Lung (tissue), 11 donors: ENCODE measurements at regions not wholly inside any gene's neighbourhood (a gene's known extent, or its start where the extent isn't known, plus 50 kb on each side); places are given as distances from the start of the nearest gene placed in this dataset.

Source experiments
- ATAC-seq: fragments of 200-7000 bp; cut with Tn5 transposase; one replicate; pipeline ENCODE4 v1.9.1; 2020; ENCODE audit warnings: moderate number of reproducible peaks; ENCODE audit not compliant: insufficient read depth, low FRiP score
- DNase-seq, 3 donors: peaks; one replicate each; pipeline ENCODE4 v3.0.0-alpha.2; 2013 to 2017
- H3K27ac ChIP-seq, 2 donors: one replicate each; pipeline ENCODE4 v1.5.1; 2013; ENCODE audit warnings: mild to moderate bottlenecking in 2 of 2, moderate library complexity in 2 of 2, control low read depth in 1 of 2, inconsistent platforms in 1 of 2, low read depth in 1 of 2, low read length in 1 of 2
- H3K27me3 ChIP-seq, 3 donors: one replicate each; pipeline ENCODE4 v1.5.1; 2013; ENCODE audit warnings: low read length in 2 of 3; ENCODE audit not compliant: control insufficient read depth in 3 of 3, insufficient read depth in 3 of 3
- H3K36me3 ChIP-seq, 4 donors: one replicate each; pipeline ENCODE4 v1.5.1; 2013; ENCODE audit warnings: low read length in 4 of 4, mild to moderate bottlenecking in 1 of 4, moderate library complexity in 1 of 4; ENCODE audit not compliant: control insufficient read depth in 4 of 4, insufficient read depth in 4 of 4
- H3K4me1 ChIP-seq, 5 donors: one replicate each; pipeline ENCODE4 v1.5.1; 2013; ENCODE audit warnings: low read length in 5 of 5, mild to moderate bottlenecking in 2 of 5, moderate library complexity in 1 of 5; ENCODE audit not compliant: control insufficient read depth in 5 of 5, insufficient read depth in 5 of 5
- H3K4me3 ChIP-seq: one replicate; pipeline ENCODE4 v1.5.1; 2013; ENCODE audit warnings: mild to moderate bottlenecking, control low read depth, moderate library complexity
- H3K9ac ChIP-seq, 2 donors: one replicate each; pipeline ENCODE4 v1.5.1; 2013; ENCODE audit warnings: low read length in 2 of 2, control low read depth in 1 of 2; ENCODE audit not compliant: insufficient read depth in 1 of 2
- H3K9me3 ChIP-seq, 4 donors: one replicate each; pipeline ENCODE4 v1.5.1; 2013; ENCODE audit warnings: low read length in 3 of 4, mild to moderate bottlenecking in 1 of 4, moderate library complexity in 1 of 4; ENCODE audit not compliant: control insufficient read depth in 4 of 4, insufficient read depth in 3 of 4
- CTCF ChIP-seq: IDR thresholded peaks from 2 replicates; pipeline ENCODE4 v1.5.1; 2012; ENCODE audit warnings: mild to moderate bottlenecking; ENCODE audit errors: control extremely low read depth, extremely low read depth
- WGBS, 2 donors: extraction: QIAGEN DNeasy Blood & Tissue Kit; methylation state at CpG; one replicate each; pipeline ENCODE4 v1.1.7; 2013; 5-methylcytosine and 5-hydroxymethylcytosine counted together
- donor health status: control.
- donor health status: control.
- donor health status: Bipolar disorder and iron deficiency.
- donor health status: healthy.
- donor health status: DM: yes; HTN: yes; CAD: no.

GRCh38 chr2:193537531-193537930 lies 1342.8 kb upstream of the TMEFF2 start:
- no peak for DNase-seq
- no peak for ATAC-seq
- no peak overlapping the region for H3K4me3 ChIP-seq
- no peak for TF ChIP-seq CTCF
- H3K36me3 ChIP-seq, result no peaks in the 10 kb centered on the region
- no peak overlapping the region for H3K27ac ChIP-seq
- no peaks in the 10 kb centered on the region for H3K4me1 ChIP-seq
- no peak overlapping the region for H3K9ac ChIP-seq
- no peaks in the 10 kb centered on the region for H3K27me3 ChIP-seq
- 80 to 93% methylated on average over 2 of the region's 2 CpGs for WGBS, 2 donors
- H3K9me3 ChIP-seq, result peaks cover 0 to 4% (median 2%) of the 10 kb centered on the region in 4 donors

GRCh38 chr2:193528458-193528857 lies 1333.7 kb upstream of the TMEFF2 start:
- no peak for TF ChIP-seq CTCF
- no peak for ATAC-seq
- no peaks in the 10 kb centered on the region for H3K4me1 ChIP-seq
- no peaks in the 10 kb centered on the region for H3K36me3 ChIP-seq
- no peaks in the 10 kb centered on the region for H3K9me3 ChIP-seq
- H3K4me3 ChIP-seq, result no peak overlapping the region
- no peak overlapping the region for H3K9ac ChIP-seq
- no peaks in the 10 kb centered on the region for H3K27me3 ChIP-seq
- H3K27ac ChIP-seq, result no peak overlapping the region
- 76 to 92% methylated on average over 1 of the region's 1 CpG for WGBS, 2 donors
- DNase-seq, result no peak

GRCh38 chr2:193527146-193527545 lies 1332.4 kb upstream of the TMEFF2 start:
- no peak for TF ChIP-seq CTCF
- DNase-seq, result peak in 1 of 3 donors; percentile 2
- Histone ChIP-seq H3K9ac (no peak overlapping the region), H3K36me3 (no peaks in the 10 kb centered on the region), H3K27ac (no peak overlapping the region), H3K9me3 (no peaks in the 10 kb centered on the region), H3K27me3 (no peaks in the 10 kb centered on the region), H3K4me3 (no peak overlapping the region), H3K4me1 (no peaks in the 10 kb centered on the region)
- no peak for ATAC-seq
- WGBS, 2 donors, result 45 to 66% methylated on average over 3 of the region's 3 CpGs

GRCh38 chr2:193523662-193524061 lies 1328.9 kb upstream of the TMEFF2 start:
- Histone ChIP-seq H3K36me3 (no peaks in the 10 kb centered on the region), H3K9me3 (no peaks in the 10 kb centered on the region), H3K27me3 (no peaks in the 10 kb centered on the region), H3K4me1 (no peaks in the 10 kb centered on the region), H3K27ac (no peak overlapping the region), H3K9ac (no peak overlapping the region), H3K4me3 (no peak overlapping the region)
- no peak for ATAC-seq
- no peak for DNase-seq
- TF ChIP-seq CTCF, result no peak
- 74 to 86% methylated on average over 1 of the region's 1 CpG for WGBS, 2 donors
